ENCODE measurements at regions not wholly inside any gene's neighbourhood (a gene's known extent, or its start where the extent isn't known, plus 50 kb on each side); places are given as distances from the start of the nearest gene placed in this dataset.

GRCh38 chr12:132424811-132425210, 65.1 kb upstream of the FBRSL1 start:
- DNase-seq: no peak

- peak; percentile 87 for DNase-seq
Measured at GRCh38 chr12:132423820-132424645, 65.9 kb upstream of the FBRSL1 start.

GRCh38 chr12:132423251-132423819, 66.6 kb upstream of the FBRSL1 start:
- no peak for DNase-seq

- DNase-seq: no peak
Measured at GRCh38 chr12:132422381-132423043, 67.4 kb upstream of the FBRSL1 start.

GRCh38 chr12:132422040-132422380, 67.9 kb upstream of the FBRSL1 start:
- DNase-seq: no peak

- no peak for DNase-seq
Measured at GRCh38 chr12:132419631-132420246, 70.2 kb upstream of the FBRSL1 start.

- DNase-seq: no peak
Measured at GRCh38 chr12:132418393-132418925, 71.5 kb upstream of the FBRSL1 start.

GRCh38 chr12:132417741-132418140, 72.2 kb upstream of the FBRSL1 start:
- no peak for DNase-seq

GRCh38 chr12:132416827-132417226, 73.1 kb upstream of the FBRSL1 start:
- DNase-seq: no peak

GRCh38 chr12:132416121-132416673, 73.8 kb upstream of the FBRSL1 start:
- DNase-seq: no peak

GRCh38 chr12:132415327-132416120, 74.4 kb upstream of the FBRSL1 start:
- DNase-seq: no peak

- DNase-seq: peak; percentile 90
Measured at GRCh38 chr12:132414634-132415326, 75.2 kb upstream of the FBRSL1 start.

GRCh38 chr12:132413931-132414588, 75.9 kb upstream of the FBRSL1 start:
- DNase-seq: peak; percentile 83

- DNase-seq: no peak
Measured at GRCh38 chr12:132411457-132411856, 78.5 kb upstream of the FBRSL1 start.

GRCh38 chr12:132410849-132411248, 79.1 kb upstream of the FBRSL1 start:
- DNase-seq: no peak

- DNase-seq: no peak
Measured at GRCh38 chr12:132410296-132410625, 79.7 kb upstream of the FBRSL1 start.

GRCh38 chr12:132409495-132410295, 80.3 kb upstream of the FBRSL1 start:
- no peak for DNase-seq

- no peak for DNase-seq
Measured at GRCh38 chr12:132408626-132409494, 79.5 kb upstream of the GALNT9 start.

GRCh38 chr12:132407992-132408391, 78.6 kb upstream of the GALNT9 start:
- no peak for DNase-seq
